H9 (cell line): ENCODE measurements at regions not wholly inside any gene's neighbourhood (a gene's known extent, or its start where the extent isn't known, plus 50 kb on each side); places are given as distances from the start of the nearest gene placed in this dataset.

Experiments
- DNase-seq: peaks from one replicate; pipeline ENCODE4 v3.0.0-alpha.2; 2017
- H2AFZ ChIP-seq: one replicate; pipeline ENCODE4 v1.6.1; 2013; ENCODE audit warnings: mild to moderate bottlenecking, low read length, control low read depth, moderate library complexity
- H2AK5ac ChIP-seq: 2 replicates; pipeline ENCODE4 v1.6.1; 2013; ENCODE audit warnings: low read length, control low read depth, mixed read lengths; ENCODE audit not compliant: insufficient read length
- H2BK120ac ChIP-seq: one replicate; pipeline ENCODE4 v1.6.1; 2013; ENCODE audit warnings: low read depth, mild to moderate bottlenecking, low read length, control low read depth, inconsistent platforms; ENCODE audit not compliant: poor library complexity, severe bottlenecking
- H2BK12ac ChIP-seq: 2 replicates; pipeline ENCODE4 v1.6.1; 2013; ENCODE audit warnings: low read length, control low read depth, mixed read lengths, low read depth; ENCODE audit not compliant: insufficient read length
- H2BK15ac ChIP-seq: 2 replicates; pipeline ENCODE4 v1.6.1; 2013; ENCODE audit warnings: low read depth, low read length, control low read depth
- H2BK20ac ChIP-seq: one replicate; pipeline ENCODE4 v1.6.1; 2013; ENCODE audit warnings: low read depth, mild to moderate bottlenecking, low read length, control low read depth, inconsistent platforms; ENCODE audit not compliant: poor library complexity, severe bottlenecking
- H2BK5ac ChIP-seq: 2 replicates; pipeline ENCODE4 v1.6.1; 2013; ENCODE audit warnings: low read length, control low read depth, mixed read lengths; ENCODE audit not compliant: insufficient read length
- H3K14ac ChIP-seq: 2 replicates; pipeline ENCODE4 v1.6.1; 2013; ENCODE audit warnings: low read length, control low read depth; ENCODE audit not compliant: insufficient read depth
- H3K18ac ChIP-seq: 2 replicates; pipeline ENCODE4 v1.6.1; 2013; ENCODE audit warnings: low read depth, mild to moderate bottlenecking, mixed read lengths, low read length, control low read depth; ENCODE audit not compliant: insufficient read length
- H3K23ac ChIP-seq: 2 replicates; pipeline ENCODE4 v1.6.1; 2013; ENCODE audit warnings: low read length, control low read depth, mixed read lengths, low read depth; ENCODE audit not compliant: insufficient read length
- H3K23me2 ChIP-seq: 2 replicates; pipeline ENCODE4 v1.6.1; 2013; ENCODE audit warnings: low read depth, mild to moderate bottlenecking, mixed read lengths, low read length, control low read depth; ENCODE audit not compliant: insufficient read length, poor library complexity, severe bottlenecking
- H3K27ac ChIP-seq: 2 replicates; pipeline ENCODE4 v1.5.1; 2013; ENCODE audit warnings: low read length, control low read depth, mixed read lengths, low read depth; ENCODE audit not compliant: insufficient read length
- H3K27me3 ChIP-seq: 2 replicates; pipeline ENCODE4 v1.6.1; 2013; ENCODE audit warnings: low read length, control low read depth, inconsistent platforms; ENCODE audit not compliant: insufficient read depth
- H3K4ac ChIP-seq: 2 replicates; pipeline ENCODE4 v1.6.1; 2013; ENCODE audit warnings: low read depth, mild to moderate bottlenecking, control low read depth, inconsistent platforms, low read length, moderate library complexity
- H3K4me1 ChIP-seq: 2 replicates; pipeline ENCODE4 v1.6.1; 2013; ENCODE audit warnings: low read length, control low read depth, inconsistent platforms; ENCODE audit not compliant: insufficient read depth
- H3K4me2 ChIP-seq: 2 replicates; pipeline ENCODE4 v1.6.1; 2013; ENCODE audit warnings: low read length, control low read depth, mixed read lengths; ENCODE audit not compliant: insufficient read length, insufficient read depth
- H3K56ac ChIP-seq: 2 replicates; pipeline ENCODE4 v1.6.1; 2013; ENCODE audit warnings: low read depth, mild to moderate bottlenecking, mixed read lengths, low read length, control low read depth; ENCODE audit not compliant: insufficient read length
- H3K79me1 ChIP-seq: 2 replicates; pipeline ENCODE4 v1.6.1; 2013; ENCODE audit warnings: low read depth, mild to moderate bottlenecking, moderate library complexity, low read length, control low read depth, inconsistent platforms; ENCODE audit not compliant: insufficient read depth, poor library complexity, severe bottlenecking
- H3K79me2 ChIP-seq: 2 replicates; pipeline ENCODE4 v1.6.1; 2013; ENCODE audit warnings: low read length, control low read depth, inconsistent platforms; ENCODE audit not compliant: insufficient read depth
- H3K9ac ChIP-seq: 2 replicates; pipeline ENCODE4 v1.6.1; 2013; ENCODE audit warnings: low read length, control low read depth, mixed read lengths; ENCODE audit not compliant: insufficient read length; ENCODE audit errors: extremely low read depth
- H3K9me3 ChIP-seq: one replicate; pipeline ENCODE4 v1.6.1; 2013; ENCODE audit warnings: low read depth, low read length, inconsistent platforms; ENCODE audit not compliant: control insufficient read depth
- H3T11ph ChIP-seq: one replicate; pipeline ENCODE4 v1.6.1; 2013; ENCODE audit warnings: mild to moderate bottlenecking, low read length, control low read depth, inconsistent platforms
- H4K20me1 ChIP-seq: one replicate; pipeline ENCODE4 v1.6.1; 2013; ENCODE audit not compliant: control insufficient read depth, insufficient read length, insufficient read depth
- H4K5ac ChIP-seq: 2 replicates; pipeline ENCODE4 v1.6.1; 2013; ENCODE audit warnings: low read depth, mild to moderate bottlenecking, mixed read lengths, low read length, control low read depth; ENCODE audit not compliant: insufficient read length
- H4K8ac ChIP-seq: replicated peaks from 2 replicates; pipeline ENCODE4 v1.6.1; 2013; ENCODE audit warnings: low read length, control low read depth, mixed read lengths, low read depth; ENCODE audit not compliant: insufficient read length
- H4K91ac ChIP-seq: 2 replicates; pipeline ENCODE4 v1.6.1; 2013; ENCODE audit warnings: low read depth, mild to moderate bottlenecking, moderate library complexity, mixed read lengths, low read length, control low read depth; ENCODE audit not compliant: insufficient read length
- H3K27ac Mint-ChIP-seq, 3 experiments: 2 replicates in 2 of 3; 3 replicates in 1 of 3; pipeline ENCODE4 v1.8.0; 2020 to 2021; ENCODE audit warnings: mixed read lengths in 3 of 3, mild to moderate bottlenecking in 1 of 3, moderate library complexity in 1 of 3
- H3K27me3 Mint-ChIP-seq: 2 replicates; pipeline ENCODE4 v1.8.0; 2021; ENCODE audit warnings: low read depth, mild to moderate bottlenecking, moderate library complexity, mixed read lengths
- H3K36me3 Mint-ChIP-seq, 3 experiments: 2 replicates in 2 of 3; 3 replicates in 1 of 3; pipeline ENCODE4 v1.8.0; 2020 to 2021; ENCODE audit warnings: low read depth in 3 of 3, mixed read lengths in 3 of 3; ENCODE audit not compliant: insufficient read depth in 1 of 3
- H3K4me1 Mint-ChIP-seq, 2 experiments: 2 replicates each; pipeline ENCODE4 v1.8.0; 2020; ENCODE audit warnings: mixed read lengths in 2 of 2
- H3K4me3 Mint-ChIP-seq, 2 experiments: 2 replicates in 1 of 2; 3 replicates in 1 of 2; pipeline ENCODE4 v1.8.0; 2020 to 2021; ENCODE audit warnings: mild to moderate bottlenecking in 2 of 2, mixed read lengths in 2 of 2, moderate library complexity in 1 of 2
- H3K9me3 Mint-ChIP-seq, 2 experiments: 2 replicates in 1 of 2; 3 replicates in 1 of 2; pipeline ENCODE4 v1.8.0; 2020; ENCODE audit warnings: mild to moderate bottlenecking in 2 of 2, mixed read lengths in 2 of 2, moderate library complexity in 1 of 2
- CTCF ChIP-seq: fragments of 200-600 bp; sonication (generic); conservative IDR thresholded peaks from 3 replicates; pipeline ENCODE4 v1.8.0; 2021; ENCODE audit warnings: antibody characterized with exemption, mild to moderate bottlenecking
- WGBS: extraction: QIAGEN DNeasy Blood & Tissue Kit; methylation state at CpG from one replicate; pipeline ENCODE4 v1.1.7; 2013; ENCODE audit warnings: missing lambda C conversion rate, low lambda C conversion rate, mixed read lengths; ENCODE audit not compliant: insufficient read length; ENCODE audit errors: extremely low coverage; 5-methylcytosine and 5-hydroxymethylcytosine counted together

DNA sequence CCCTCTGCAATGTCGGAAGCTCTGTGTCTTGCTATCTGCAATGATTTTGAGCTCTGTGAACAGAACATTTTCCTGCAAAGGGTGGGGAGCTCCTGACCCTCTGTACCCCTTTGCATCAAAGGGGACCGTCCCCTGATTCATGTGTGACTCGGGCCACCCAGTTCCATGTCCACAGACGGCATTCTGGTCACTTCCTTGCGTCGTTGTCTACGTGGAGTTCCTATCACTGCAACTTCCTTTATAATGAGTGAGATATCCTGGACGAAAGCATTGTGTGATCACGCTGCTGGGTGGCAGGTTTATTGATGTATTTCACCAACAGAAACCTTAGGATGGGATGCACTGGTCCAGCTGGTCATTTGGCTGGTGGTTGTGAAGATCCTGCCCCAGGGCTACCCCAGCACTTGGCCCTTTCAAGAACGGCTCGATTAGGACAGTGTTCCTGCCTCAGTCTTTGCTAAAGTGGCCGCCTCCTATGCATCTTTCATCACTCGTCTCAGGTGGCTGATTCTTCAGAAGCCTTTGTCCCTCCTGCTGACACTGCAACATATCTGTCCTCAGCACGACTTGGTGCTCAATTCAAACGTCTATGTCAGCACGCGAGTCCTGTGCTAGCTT lies 202.7 kb downstream of the ACKR3 start:
- Histone ChIP-seq H2BK15ac (no peak overlapping the region), H3K4me2 (no peak overlapping the region), H3K23me2 (no peaks in the 10 kb centered on the region), H3K27ac (no peak overlapping the region), H3K23ac (no peak overlapping the region), H3K18ac (no peak overlapping the region), H3K14ac (no peak overlapping the region), H3K4me1 (no peaks in the 10 kb centered on the region), H4K8ac (no peak overlapping the region), H4K91ac (no peak overlapping the region), H2AK5ac (no peak overlapping the region), H3K9me3 (no peaks in the 10 kb centered on the region), H4K20me1 (no peaks in the 10 kb centered on the region), H3T11ph (no peak overlapping the region), H2BK5ac (no peak overlapping the region), H2BK12ac (no peak overlapping the region), H3K4ac (no peak overlapping the region), H2BK20ac (no peak overlapping the region), H3K79me2 (no peaks in the 10 kb centered on the region), H2BK120ac (no peak overlapping the region), H4K5ac (no peak overlapping the region), H3K9ac (no peak overlapping the region), H3K79me1 (no peaks in the 10 kb centered on the region), H3K27me3 (no peaks in the 10 kb centered on the region), H2AFZ (no peak overlapping the region), H3K56ac (no peak overlapping the region)
- Mint-ChIP-seq H3K4me1 (peaks cover 3% of the 10 kb centered on the region in 2 experiments; a peak in 1 of 4 replicates), H3K4me3 (no peak overlapping the region), H3K36me3 (peaks cover 0 to 2% (median 0%) of the 10 kb centered on the region in 3 experiments; a peak in 2 of 7 replicates), H3K9me3 (peaks cover 4 to 6% of the 10 kb centered on the region in 2 experiments; a peak in 4 of 5 replicates), H3K27me3 (peaks cover 7% of the 10 kb centered on the region; the same call in 1 of the 2 replicates), H3K27ac (peak overlapping the region in 1 of 3 experiments; percentile 70; a peak in 2 of 7 replicates)
- no peak for TF ChIP-seq CTCF
- no CpG with 5 or more reads among the region's 17 CpGs for WGBS
- DNase-seq = no peak
